ENCODE measurements at regions not wholly inside any gene's neighbourhood (a gene's known extent, or its start where the extent isn't known, plus 50 kb on each side); places are given as distances from the start of the nearest gene placed in this dataset.

GRCh38 chr1:4270651-4271337 lies 370.7 kb upstream of the C1orf174 start:
- DNase-seq (ENCODE audit: low read depth in 3 of 3) = no peak

GRCh38 chr1:4271338-4271998 lies 371.4 kb upstream of the C1orf174 start:
- DNase-seq (ENCODE audit: low read depth in 3 of 3) = no peak

GRCh38 chr1:4272568-4272967 lies 372.5 kb upstream of the C1orf174 start:
- DNase-seq (ENCODE audit: low read depth in 3 of 3) = no peak

- DNase-seq (ENCODE audit: low read depth in 3 of 3) = no peak
Measured at GRCh38 chr1:4273243-4273642, 373.2 kb upstream of the C1orf174 start.

- no peak for DNase-seq (ENCODE audit: low read depth in 3 of 3)
Measured at GRCh38 chr1:4273747-4274146, 373.7 kb upstream of the C1orf174 start.

- no peak for DNase-seq (ENCODE audit: low read depth in 3 of 3)
Measured at GRCh38 chr1:4275083-4275482, 375.0 kb upstream of the C1orf174 start.

- DNase-seq (ENCODE audit: low read depth in 3 of 3) = no peak
Measured at GRCh38 chr1:4276238-4276637, 376.2 kb upstream of the C1orf174 start.

- no peak for DNase-seq (ENCODE audit: low read depth in 3 of 3)
Measured at GRCh38 chr1:4277598-4277997, 376.8 kb upstream of the AJAP1 start.

- DNase-seq (ENCODE audit: low read depth in 3 of 3) = no peak
Measured at GRCh38 chr1:4284976-4285375, 369.4 kb upstream of the AJAP1 start.

- DNase-seq (ENCODE audit: low read depth in 3 of 3) = no peak
Measured at GRCh38 chr1:4292861-4293260, 361.5 kb upstream of the AJAP1 start.

- no peak for DNase-seq (ENCODE audit: low read depth in 3 of 3)
Measured at GRCh38 chr1:4298361-4299083, 355.9 kb upstream of the AJAP1 start.

- no peak for DNase-seq (ENCODE audit: low read depth in 3 of 3)
Measured at GRCh38 chr1:4301007-4301406, 353.4 kb upstream of the AJAP1 start.

- DNase-seq (ENCODE audit: low read depth in 3 of 3) = no peak
Measured at GRCh38 chr1:4303303-4303702, 351.1 kb upstream of the AJAP1 start.

- DNase-seq (ENCODE audit: low read depth in 3 of 3) = no peak
Measured at GRCh38 chr1:4305526-4306301, 348.7 kb upstream of the AJAP1 start.

GRCh38 chr1:4306559-4307467 lies 347.6 kb upstream of the AJAP1 start:
- DNase-seq (ENCODE audit: low read depth in 3 of 3) = no peak

- no peak for DNase-seq (ENCODE audit: low read depth in 3 of 3)
Measured at GRCh38 chr1:4307468-4307845, 347.0 kb upstream of the AJAP1 start.

- DNase-seq (ENCODE audit: low read depth in 3 of 3) = no peak
Measured at GRCh38 chr1:4307911-4308545, 346.4 kb upstream of the AJAP1 start.

GRCh38 chr1:4308806-4309205 lies 345.6 kb upstream of the AJAP1 start:
- DNase-seq (ENCODE audit: low read depth in 3 of 3) = no peak

GRCh38 chr1:4309676-4310320 lies 344.6 kb upstream of the AJAP1 start:
- no peak for DNase-seq (ENCODE audit: low read depth in 3 of 3)

- no peak for DNase-seq (ENCODE audit: low read depth in 3 of 3)
Measured at GRCh38 chr1:4310396-4310923, 343.9 kb upstream of the AJAP1 start.

Measured in stimulated activated CD4-positive, alpha-beta T cell treated with anti-CD3 and anti-CD28 coated beads, TNF-alpha, amount 100 ng/mL, for 24 hours (primary cell).